ENCODE measurements at regions not wholly inside any gene's neighbourhood (a gene's known extent, or its start where the extent isn't known, plus 50 kb on each side); places are given as distances from the start of the nearest gene placed in this dataset.
A peak's percentile ranks its signal among the peaks of the same experiment; 100 is the strongest.

- Histone ChIP-seq H3K27ac (ENCODE audit: low read depth in 1 of 2, low read length in 1 of 2) (no peak overlapping the region), H3K36me3 (ENCODE audit: control insufficient read depth in 2 of 2, insufficient read depth in 2 of 2, low read length in 1 of 2) (no peaks in the 10 kb centered on the region), H3K27me3 (ENCODE audit: control insufficient read depth in 2 of 2, insufficient read depth in 1 of 2, low read length in 1 of 2) (no peaks in the 10 kb centered on the region), H3K4me3 (ENCODE audit: low read length in 2 of 2) (no peak overlapping the region), H3K9me3 (ENCODE audit: control insufficient read depth in 2 of 2, insufficient read depth in 1 of 2, low read length in 1 of 2) (no peaks in the 10 kb centered on the region), H3K4me1 (ENCODE audit: control insufficient read depth in 2 of 2, insufficient read depth in 2 of 2, low read length in 2 of 2) (peaks cover 0 to 5% of the 10 kb centered on the region in 2 donors)
- DNase-seq (ENCODE audit: low read depth in 6 of 9, low spot score in 9 of 9): peak in 1 of 9 donors; percentile 10
- 32% methylated on average over 3 of the region's 3 CpGs for WGBS
These were observed 64.1 kb downstream of the ZNF641 start for GRCh38 chr12:48286665-48287064.

GRCh38 chr12:48285751-48286650 is 64.7 kb downstream of the ZNF641 start:
- 93% methylated on average over 2 of the region's 2 CpGs for WGBS

GRCh38 chr12:48281811-48282210 is 68.9 kb downstream of the ZNF641 start:
- Histone ChIP-seq H3K4me3 (ENCODE audit: low read length in 2 of 2) (no peak overlapping the region), H3K36me3 (ENCODE audit: control insufficient read depth in 2 of 2, insufficient read depth in 2 of 2, low read length in 1 of 2) (no peaks in the 10 kb centered on the region), H3K27ac (ENCODE audit: low read depth in 1 of 2, low read length in 1 of 2) (no peak overlapping the region), H3K4me1 (ENCODE audit: control insufficient read depth in 2 of 2, insufficient read depth in 2 of 2, low read length in 2 of 2) (peaks cover 0 to 5% of the 10 kb centered on the region in 2 donors), H3K27me3 (ENCODE audit: control insufficient read depth in 2 of 2, insufficient read depth in 1 of 2, low read length in 1 of 2) (no peaks in the 10 kb centered on the region), H3K9me3 (ENCODE audit: control insufficient read depth in 2 of 2, insufficient read depth in 1 of 2, low read length in 1 of 2) (no peaks in the 10 kb centered on the region)
- no peak for DNase-seq (ENCODE audit: low read depth in 6 of 9, low spot score in 9 of 9)
- WGBS: 36% methylated on average over 1 of the region's 1 CpG

More at GRCh38 chr12:48285751-48286650, 64.7 kb downstream of the ZNF641 start:
- Histone ChIP-seq H3K4me3 (ENCODE audit: low read length in 2 of 2) (no peak overlapping the region), H3K27ac (ENCODE audit: low read depth in 1 of 2, low read length in 1 of 2) (no peak overlapping the region), H3K27me3 (ENCODE audit: control insufficient read depth in 2 of 2, insufficient read depth in 1 of 2, low read length in 1 of 2) (no peaks in the 10 kb centered on the region), H3K4me1 (ENCODE audit: control insufficient read depth in 2 of 2, insufficient read depth in 2 of 2, low read length in 2 of 2) (peaks cover 0 to 5% of the 10 kb centered on the region in 2 donors), H3K36me3 (ENCODE audit: control insufficient read depth in 2 of 2, insufficient read depth in 2 of 2, low read length in 1 of 2) (no peaks in the 10 kb centered on the region), H3K9me3 (ENCODE audit: control insufficient read depth in 2 of 2, insufficient read depth in 1 of 2, low read length in 1 of 2) (no peaks in the 10 kb centered on the region)
- peak in 1 of 9 donors; percentile 41 for DNase-seq (ENCODE audit: low read depth in 6 of 9, low spot score in 9 of 9)

- 85% methylated on average over 5 of the region's 5 CpGs for WGBS
These were observed 70.1 kb downstream of the ZNF641 start for GRCh38 chr12:48280572-48280971.

GRCh38 chr12:48279601-48280000 is 71.1 kb downstream of the ZNF641 start:
- H3K9me3 ChIP-seq (ENCODE audit: control insufficient read depth in 2 of 2, insufficient read depth in 1 of 2, low read length in 1 of 2): no peaks in the 10 kb centered on the region
- H3K27me3 ChIP-seq (ENCODE audit: control insufficient read depth in 2 of 2, insufficient read depth in 1 of 2, low read length in 1 of 2): no peaks in the 10 kb centered on the region
- H3K4me1 ChIP-seq (ENCODE audit: control insufficient read depth in 2 of 2, insufficient read depth in 2 of 2, low read length in 2 of 2): no peaks in the 10 kb centered on the region
- DNase-seq (ENCODE audit: low read depth in 6 of 9, low spot score in 9 of 9): no peak
- H3K27ac ChIP-seq (ENCODE audit: low read depth in 1 of 2, low read length in 1 of 2): no peak overlapping the region
- WGBS: 88% methylated on average over 1 of the region's 1 CpG
- no peak overlapping the region for H3K4me3 ChIP-seq (ENCODE audit: low read length in 2 of 2)
- no peaks in the 10 kb centered on the region for H3K36me3 ChIP-seq (ENCODE audit: control insufficient read depth in 2 of 2, insufficient read depth in 2 of 2, low read length in 1 of 2)

More at GRCh38 chr12:48280572-48280971, 70.1 kb downstream of the ZNF641 start:
- Histone ChIP-seq H3K27ac (ENCODE audit: low read depth in 1 of 2, low read length in 1 of 2) (no peak overlapping the region), H3K4me1 (ENCODE audit: control insufficient read depth in 2 of 2, insufficient read depth in 2 of 2, low read length in 2 of 2) (no peaks in the 10 kb centered on the region), H3K4me3 (ENCODE audit: low read length in 2 of 2) (no peak overlapping the region), H3K36me3 (ENCODE audit: control insufficient read depth in 2 of 2, insufficient read depth in 2 of 2, low read length in 1 of 2) (no peaks in the 10 kb centered on the region), H3K27me3 (ENCODE audit: control insufficient read depth in 2 of 2, insufficient read depth in 1 of 2, low read length in 1 of 2) (no peaks in the 10 kb centered on the region), H3K9me3 (ENCODE audit: control insufficient read depth in 2 of 2, insufficient read depth in 1 of 2, low read length in 1 of 2) (no peaks in the 10 kb centered on the region)
- no peak for DNase-seq (ENCODE audit: low read depth in 6 of 9, low spot score in 9 of 9)

- no peaks in the 10 kb centered on the region for H3K36me3 ChIP-seq (ENCODE audit: control insufficient read depth in 2 of 2, insufficient read depth in 2 of 2, low read length in 1 of 2)
- no peaks in the 10 kb centered on the region for H3K27me3 ChIP-seq (ENCODE audit: control insufficient read depth in 2 of 2, insufficient read depth in 1 of 2, low read length in 1 of 2)
- H3K4me1 ChIP-seq (ENCODE audit: control insufficient read depth in 2 of 2, insufficient read depth in 2 of 2, low read length in 2 of 2): no peaks in the 10 kb centered on the region
- H3K27ac ChIP-seq (ENCODE audit: low read depth in 1 of 2, low read length in 1 of 2): no peak overlapping the region
- H3K9me3 ChIP-seq (ENCODE audit: control insufficient read depth in 2 of 2, insufficient read depth in 1 of 2, low read length in 1 of 2): no peaks in the 10 kb centered on the region
- no peak for DNase-seq (ENCODE audit: low read depth in 6 of 9, low spot score in 9 of 9)
- no peak overlapping the region for H3K4me3 ChIP-seq (ENCODE audit: low read length in 2 of 2)
These were observed 71.6 kb downstream of the ZNF641 start for GRCh38 chr12:48279101-48279500.

GRCh38 chr12:48276621-48277020 is 73.5 kb upstream of the OR10AD1 start:
- H3K27ac ChIP-seq (ENCODE audit: low read depth in 1 of 2, low read length in 1 of 2): no peak overlapping the region
- no peaks in the 10 kb centered on the region for H3K36me3 ChIP-seq (ENCODE audit: control insufficient read depth in 2 of 2, insufficient read depth in 2 of 2, low read length in 1 of 2)
- no peaks in the 10 kb centered on the region for H3K9me3 ChIP-seq (ENCODE audit: control insufficient read depth in 2 of 2, insufficient read depth in 1 of 2, low read length in 1 of 2)
- no peaks in the 10 kb centered on the region for H3K27me3 ChIP-seq (ENCODE audit: control insufficient read depth in 2 of 2, insufficient read depth in 1 of 2, low read length in 1 of 2)
- no peak for DNase-seq (ENCODE audit: low read depth in 6 of 9, low spot score in 9 of 9)
- no peak overlapping the region for H3K4me3 ChIP-seq (ENCODE audit: low read length in 2 of 2)
- 76% methylated on average over 2 of the region's 2 CpGs for WGBS
- no peaks in the 10 kb centered on the region for H3K4me1 ChIP-seq (ENCODE audit: control insufficient read depth in 2 of 2, insufficient read depth in 2 of 2, low read length in 2 of 2)

- no peak for DNase-seq (ENCODE audit: low read depth in 6 of 9, low spot score in 9 of 9)
- no peaks in the 10 kb centered on the region for H3K9me3 ChIP-seq (ENCODE audit: control insufficient read depth in 2 of 2, insufficient read depth in 1 of 2, low read length in 1 of 2)
- no peak overlapping the region for H3K4me3 ChIP-seq (ENCODE audit: low read length in 2 of 2)
- no peaks in the 10 kb centered on the region for H3K4me1 ChIP-seq (ENCODE audit: control insufficient read depth in 2 of 2, insufficient read depth in 2 of 2, low read length in 2 of 2)
- WGBS: 96% methylated on average over 1 of the region's 1 CpG
- peaks cover 0 to 2% of the 10 kb centered on the region in 2 donors for H3K27me3 ChIP-seq (ENCODE audit: control insufficient read depth in 2 of 2, insufficient read depth in 1 of 2, low read length in 1 of 2)
- H3K27ac ChIP-seq (ENCODE audit: low read depth in 1 of 2, low read length in 1 of 2): no peak overlapping the region
- H3K36me3 ChIP-seq (ENCODE audit: control insufficient read depth in 2 of 2, insufficient read depth in 2 of 2, low read length in 1 of 2): no peaks in the 10 kb centered on the region
These were observed 63.7 kb upstream of the OR10AD1 start for GRCh38 chr12:48266826-48267225.

- Histone ChIP-seq H3K4me1 (ENCODE audit: control insufficient read depth in 2 of 2, insufficient read depth in 2 of 2, low read length in 2 of 2) (no peaks in the 10 kb centered on the region), H3K4me3 (ENCODE audit: low read length in 2 of 2) (no peak overlapping the region), H3K36me3 (ENCODE audit: control insufficient read depth in 2 of 2, insufficient read depth in 2 of 2, low read length in 1 of 2) (no peaks in the 10 kb centered on the region), H3K27ac (ENCODE audit: low read depth in 1 of 2, low read length in 1 of 2) (no peak overlapping the region), H3K27me3 (ENCODE audit: control insufficient read depth in 2 of 2, insufficient read depth in 1 of 2, low read length in 1 of 2) (peaks cover 0 to 2% of the 10 kb centered on the region in 2 donors), H3K9me3 (ENCODE audit: control insufficient read depth in 2 of 2, insufficient read depth in 1 of 2, low read length in 1 of 2) (no peaks in the 10 kb centered on the region)
- DNase-seq (ENCODE audit: low read depth in 6 of 9, low spot score in 9 of 9): no peak
These were observed 62.7 kb upstream of the OR10AD1 start for GRCh38 chr12:48265777-48266176.

Measured in thymus (tissue), 11 donors.